DLD1 (cell line): ENCODE measurements at regions not wholly inside any gene's neighbourhood (a gene's known extent, or its start where the extent isn't known, plus 50 kb on each side); places are given as distances from the start of the nearest gene placed in this dataset.
"Not testable (repeated sequence)": the region's sequence is repeated elsewhere in the genome, so short reads cannot be mapped to it uniquely, and the experiment has no call there.

Source experiments
- in situ Hi-C: cut with HindIII; loops from 2 replicates; pipeline ENCODE4 v1.10.0; 2017; ENCODE audit warnings: low sequenced_read_pairs

GRCh38 chr21:35457097-35457804 lies 408.1 kb upstream of the RUNX1 start:
- in situ Hi-C loops, result loop anchor here (10.0 kb wide), 1 partner anchor 182 kb away; no protein-coding TSS in a partner anchor

GRCh38 chr21:35451276-35451675 lies 402.2 kb upstream of the RUNX1 start:
- in situ Hi-C loops, result loop anchor here (10.0 kb wide), 1 partner anchor 176 kb away; no protein-coding TSS in a partner anchor

GRCh38 chr21:35450830-35451229 lies 401.7 kb upstream of the RUNX1 start:
- in situ Hi-C loops, result loop anchor here (10.0 kb wide), 1 partner anchor 176 kb away; no protein-coding TSS in a partner anchor

DNA sequence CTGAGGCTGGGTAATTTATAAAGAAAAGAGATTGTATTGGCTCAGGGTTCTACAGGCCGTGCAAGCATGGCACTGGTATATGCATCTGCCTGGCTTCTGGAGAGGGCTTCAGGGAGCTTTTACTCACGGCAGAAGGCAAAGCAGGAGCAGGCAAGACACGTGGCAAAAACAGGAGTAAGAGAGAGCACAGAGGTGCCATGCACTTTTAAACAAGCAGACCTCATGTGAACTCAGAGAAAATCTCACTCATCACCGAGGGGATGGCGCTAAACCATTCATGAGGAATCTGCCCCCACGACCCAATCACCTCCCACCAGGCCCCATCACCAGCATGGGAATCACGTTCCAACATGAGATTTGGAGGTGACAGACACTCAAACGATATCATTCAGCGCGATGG lies 400.7 kb upstream of the RUNX1 start:
- in situ Hi-C loops, result loop anchor here (10.0 kb wide), 1 partner anchor 175 kb away; no protein-coding TSS in a partner anchor

DNA sequence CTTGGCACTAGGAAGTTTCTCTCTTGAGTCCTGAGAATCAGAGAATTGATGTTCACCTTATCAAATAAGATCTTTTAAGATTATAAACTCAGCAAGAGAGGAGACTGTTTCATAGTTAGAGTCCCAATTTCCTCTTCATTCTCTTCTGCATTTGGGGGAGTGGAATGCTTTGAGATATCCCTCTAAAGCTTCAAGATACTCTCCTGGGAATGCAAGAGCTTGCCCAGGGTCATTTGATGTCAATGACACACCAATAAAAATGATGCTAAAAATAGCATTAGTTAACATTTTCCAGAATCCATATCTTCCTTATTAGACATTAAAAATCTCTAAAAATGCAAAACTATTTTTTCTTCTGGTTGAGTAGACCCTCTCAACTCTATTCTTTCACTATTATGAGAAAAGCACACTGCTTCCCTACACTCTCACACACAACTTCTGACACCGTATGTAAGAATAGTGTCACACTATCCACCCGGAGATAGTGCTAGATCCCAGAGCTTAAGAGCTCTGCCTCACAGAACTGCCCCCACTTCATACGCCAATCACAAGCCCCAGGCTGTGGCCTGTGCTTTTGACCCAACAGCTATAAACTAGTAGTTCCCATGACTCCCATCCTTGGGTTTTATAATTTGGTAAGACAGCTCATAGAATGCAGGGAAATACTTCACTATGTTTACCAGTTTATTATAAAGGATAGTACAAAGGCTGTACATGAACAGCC lies 399.9 kb upstream of the RUNX1 start:
- in situ Hi-C loops, result no loop called here

- in situ Hi-C loops, result no loop called here
Measured at GRCh38 chr21:35444391-35444790, 395.3 kb upstream of the RUNX1 start.

DNA sequence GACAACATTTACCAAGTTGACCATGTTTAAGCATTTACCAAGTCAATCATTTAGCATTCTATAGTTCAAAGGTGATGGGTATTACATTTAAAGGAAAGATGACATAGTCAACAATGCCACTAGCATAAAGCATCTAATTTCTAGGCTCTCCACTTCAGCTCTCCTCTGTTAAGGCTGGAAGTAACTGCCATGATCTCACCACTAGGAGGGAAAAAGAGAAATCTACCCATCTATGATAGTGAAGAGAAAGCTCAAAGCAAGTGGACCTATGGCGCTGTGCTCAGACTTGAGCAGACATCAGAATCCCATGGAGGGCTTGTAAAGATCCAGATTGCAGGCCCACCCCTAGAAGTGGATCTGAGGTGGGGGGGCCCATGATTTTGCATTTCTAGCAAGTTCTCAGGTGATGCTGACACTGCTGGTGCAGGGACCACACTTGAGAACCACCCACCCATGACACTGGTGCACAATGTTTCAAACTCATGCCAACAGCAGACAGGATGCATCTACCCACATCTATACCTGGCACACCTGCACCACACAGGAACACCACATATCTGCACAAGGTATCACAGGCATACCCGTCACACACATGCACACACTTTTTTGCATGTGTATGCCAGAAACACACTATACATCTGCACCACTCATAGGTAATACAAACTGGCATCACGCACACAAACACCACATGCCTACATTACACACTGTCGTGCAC lies 392.9 kb upstream of the RUNX1 start:
- in situ Hi-C loops, result no loop called here

- in situ Hi-C loops, result no loop called here
Measured at GRCh38 chr21:35438643-35439404, 389.7 kb upstream of the RUNX1 start.

- in situ Hi-C loops, result no loop called here
Measured at GRCh38 chr21:35437941-35438340, 388.8 kb upstream of the RUNX1 start.

DNA sequence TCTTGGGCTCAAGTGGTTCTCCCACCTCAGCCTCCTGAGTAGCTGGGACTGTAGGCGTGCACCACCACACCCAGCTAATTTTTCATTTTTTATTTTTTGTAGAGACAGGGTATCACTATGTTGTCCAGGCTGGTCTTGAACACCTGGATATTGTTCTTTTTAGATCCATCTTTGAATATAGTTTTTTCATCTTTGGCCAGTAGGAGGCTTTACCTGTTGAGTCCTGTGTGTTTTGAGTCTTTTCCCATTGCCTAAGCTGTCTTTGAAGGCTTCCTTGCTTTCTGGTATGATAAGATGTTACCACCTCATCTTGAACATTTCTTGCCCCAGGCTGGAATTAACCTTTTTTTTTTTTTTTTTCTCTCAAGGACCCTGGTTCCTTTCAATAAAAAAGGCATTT lies 387.8 kb upstream of the RUNX1 start:
- in situ Hi-C loops, result no loop called here

GRCh38 chr21:35432601-35433000 lies 383.5 kb upstream of the RUNX1 start:
- in situ Hi-C loops, result not testable (repeated sequence)

- in situ Hi-C loops, result no loop called here
Measured at GRCh38 chr21:35430260-35430659, 381.2 kb upstream of the RUNX1 start.

- in situ Hi-C loops, result no loop called here
Measured at GRCh38 chr21:35428937-35429336, 379.8 kb upstream of the RUNX1 start.

DNA sequence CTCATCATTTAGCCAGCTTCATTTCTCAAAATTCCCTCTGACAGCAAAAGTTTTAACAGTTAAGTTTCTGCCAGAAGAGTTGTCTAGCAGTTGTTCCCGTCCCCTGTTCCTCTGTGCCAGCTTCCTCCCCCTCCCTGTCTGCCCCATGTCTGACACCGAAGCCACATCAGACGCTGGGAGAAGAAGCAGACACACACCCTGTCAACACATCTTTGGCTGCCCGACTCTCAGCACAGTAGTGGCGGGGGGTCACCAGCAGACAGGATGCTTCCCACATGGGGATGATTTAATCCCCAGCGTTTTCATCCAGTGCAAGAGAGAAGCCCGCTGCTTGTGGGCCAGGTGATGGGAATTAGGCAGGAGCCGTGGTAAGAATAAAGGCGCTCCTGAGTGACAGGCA lies 379.4 kb upstream of the RUNX1 start:
- in situ Hi-C loops, result no loop called here

GRCh38 chr21:35428001-35428320 lies 378.9 kb upstream of the RUNX1 start:
- in situ Hi-C loops, result no loop called here

DNA sequence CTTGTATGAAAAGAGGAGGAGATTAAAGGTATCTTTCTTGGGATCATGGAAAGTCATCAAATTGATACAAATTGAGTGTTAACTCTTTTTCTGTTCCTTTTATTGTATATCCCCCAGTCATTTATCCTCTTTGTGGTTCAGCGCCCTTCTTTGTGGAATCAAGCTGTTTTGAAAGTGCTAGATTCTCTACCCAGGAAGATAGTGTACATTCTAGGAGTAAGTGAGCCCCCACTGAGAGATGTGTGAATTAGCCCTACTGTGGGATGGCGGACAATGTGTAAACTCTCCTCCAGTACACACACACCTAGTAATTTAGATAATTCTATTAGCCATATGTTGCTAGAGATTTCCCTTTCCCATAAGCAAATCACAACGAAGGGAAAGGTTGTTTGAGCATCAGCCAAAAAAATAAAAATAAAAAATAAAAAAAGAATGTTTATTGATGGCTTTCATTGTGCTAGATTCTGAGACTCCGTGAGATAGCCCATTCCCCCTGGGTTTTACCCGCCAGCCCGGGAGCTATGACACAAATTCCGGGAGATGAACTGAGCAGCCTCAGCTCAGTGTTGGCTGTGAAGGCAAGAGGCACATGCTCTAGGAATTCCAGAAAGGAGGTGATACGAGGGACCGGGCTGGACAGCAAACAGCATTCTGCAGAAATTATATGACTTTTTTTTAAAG lies 378.4 kb upstream of the RUNX1 start:
- in situ Hi-C loops, result no loop called here

GRCh38 chr21:35426897-35427296 lies 377.8 kb upstream of the RUNX1 start:
- in situ Hi-C loops, result no loop called here

DNA sequence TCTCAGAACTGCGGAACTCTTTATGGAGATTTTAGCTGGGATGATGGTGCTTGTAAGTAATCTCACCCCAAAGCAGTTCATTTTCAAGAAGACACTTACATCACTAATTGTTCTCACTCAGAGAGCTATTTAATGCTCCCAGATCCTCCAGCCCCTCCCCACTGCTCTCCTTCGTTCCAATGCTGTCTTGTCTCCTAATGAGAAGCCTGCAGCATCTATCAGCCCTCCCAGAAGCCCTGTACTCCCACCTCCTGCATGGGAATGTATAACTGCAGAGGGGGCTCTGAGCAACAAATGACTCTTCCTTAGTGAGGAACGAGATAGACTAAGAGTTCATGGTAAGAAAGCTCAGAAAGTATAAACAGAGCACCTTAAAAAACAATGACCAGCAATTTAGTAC lies 377.4 kb upstream of the RUNX1 start:
- in situ Hi-C loops, result no loop called here

- in situ Hi-C loops, result no loop called here
Measured at GRCh38 chr21:35424122-35424521, 375.0 kb upstream of the RUNX1 start.

GRCh38 chr21:35423709-35424108 lies 374.6 kb upstream of the RUNX1 start:
- in situ Hi-C loops, result no loop called here
